ENCODE measurements at regions not wholly inside any gene's neighbourhood (a gene's known extent, or its start where the extent isn't known, plus 50 kb on each side); places are given as distances from the start of the nearest gene placed in this dataset.

GRCh38 chr16:85370881-85371651 is 242.1 kb upstream of the GSE1 start:
- no peak for TF ChIP-seq POLR2AphosphoS5 (IDR thresholded peaks at IDR 0.05; ENCODE audit: borderline replicate concordance, low read depth, low read length)
- no peak for TF ChIP-seq EZH2 (IDR thresholded peaks at IDR 0.05)
